ENCODE measurements at regions not wholly inside any gene's neighbourhood (a gene's known extent, or its start where the extent isn't known, plus 50 kb on each side); places are given as distances from the start of the nearest gene placed in this dataset.
"Not testable (repeated sequence)": the region's sequence is repeated elsewhere in the genome, so short reads cannot be mapped to it uniquely, and the experiment has no call there.

DNA sequence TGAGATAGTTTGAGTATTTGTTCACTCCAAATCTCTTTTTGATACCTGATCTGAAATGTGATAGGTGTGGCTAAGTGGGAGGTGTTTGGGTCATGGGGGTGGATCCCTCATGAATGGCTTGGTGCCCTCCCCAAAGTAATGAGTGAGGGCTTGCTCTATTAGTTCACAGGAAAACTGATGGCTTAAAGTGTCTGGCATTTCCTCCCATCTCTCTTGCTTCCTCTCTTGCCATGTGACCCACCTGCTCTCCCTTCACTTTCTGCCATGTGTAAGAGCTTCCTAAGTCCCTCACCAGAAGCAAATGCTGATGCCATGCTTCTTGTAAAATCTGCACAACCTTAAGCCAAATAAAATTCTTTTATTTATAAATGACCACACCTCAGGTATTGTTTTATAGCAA is 61.1 kb downstream of the MAD2L1 start:
- Histone ChIP-seq H3K4me1 (ENCODE audit: insufficient read depth, low read length) (no peaks in the 10 kb centered on the region), H3K4me3 (ENCODE audit: low read length in 2 of 2) (no peak overlapping the region), H3K27me3 (ENCODE audit: insufficient read depth, low read length) (no peaks in the 10 kb centered on the region), H3K27ac (ENCODE audit: low read depth, low read length) (no peak overlapping the region), H3K36me3 (ENCODE audit: insufficient read depth, low read length) (no peaks in the 10 kb centered on the region), H3K9me3 (ENCODE audit: control insufficient read depth in 1 of 2, low read length in 2 of 2) (no peaks in the 10 kb centered on the region)
- ChIA-PET CTCF (ENCODE audit: partially characterized antibody) (no interaction called here), POLR2A (ENCODE audit: partially characterized antibody) (no interaction called here)
- intact Hi-C loops (cut with micrococcal nuclease), result no loop called here
- no peak overlapping the region for H3K27ac Mint-ChIP-seq
- H3K4me3 Mint-ChIP-seq, result no peak overlapping the region
- DNase-seq, result no peak
- no peaks in the 10 kb centered on the region for H3K4me1 Mint-ChIP-seq
- peaks cover 0 to 9% of the 10 kb centered on the region in 2 donors for H3K27me3 Mint-ChIP-seq
- H3K36me3 Mint-ChIP-seq, result no peaks in the 10 kb centered on the region
- peaks cover 0 to 7% (median 0%) of the 10 kb centered on the region in 8 donors for H3K9me3 Mint-ChIP-seq

DNA sequence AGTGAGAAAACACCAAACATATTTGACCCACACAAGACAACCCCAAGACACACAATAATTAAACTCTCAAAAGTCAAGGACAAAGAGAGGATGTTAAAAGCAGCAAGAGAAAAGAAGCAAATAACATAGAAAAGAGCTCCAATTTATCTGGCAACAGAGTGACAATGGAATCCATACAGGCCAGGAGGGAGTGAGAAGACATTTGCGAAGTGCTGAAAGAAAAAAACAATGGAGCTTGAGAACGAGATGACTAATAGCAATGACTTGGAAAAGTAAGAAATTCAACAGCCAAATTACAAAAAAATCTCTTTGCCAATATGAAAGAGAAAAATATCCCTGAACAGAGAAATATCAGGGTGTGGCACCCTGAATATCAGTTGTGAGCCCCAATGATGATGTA is 61.6 kb downstream of the MAD2L1 start:
- no peaks in the 10 kb centered on the region for H3K4me1 Mint-ChIP-seq
- no peaks in the 10 kb centered on the region for H3K36me3 ChIP-seq (ENCODE audit: insufficient read depth, low read length)
- no peak overlapping the region for H3K4me3 ChIP-seq (ENCODE audit: low read length in 2 of 2)
- H3K27ac Mint-ChIP-seq, result no peak overlapping the region
- no peaks in the 10 kb centered on the region for H3K27me3 ChIP-seq (ENCODE audit: insufficient read depth, low read length)
- H3K27me3 Mint-ChIP-seq, result peaks cover 0 to 9% of the 10 kb centered on the region in 2 donors
- intact Hi-C loops (cut with micrococcal nuclease), result no loop called here
- no peak overlapping the region for H3K4me3 Mint-ChIP-seq
- peaks cover 0 to 7% (median 0%) of the 10 kb centered on the region in 8 donors for H3K9me3 Mint-ChIP-seq
- H3K36me3 Mint-ChIP-seq, result no peaks in the 10 kb centered on the region
- ChIA-PET POLR2A (ENCODE audit: partially characterized antibody) (no interaction called here), CTCF (ENCODE audit: partially characterized antibody) (no interaction called here)
- no peak for DNase-seq
- H3K27ac ChIP-seq (ENCODE audit: low read depth, low read length), result no peak overlapping the region
- H3K9me3 ChIP-seq (ENCODE audit: control insufficient read depth in 1 of 2, low read length in 2 of 2), result no peaks in the 10 kb centered on the region
- H3K4me1 ChIP-seq (ENCODE audit: insufficient read depth, low read length), result no peaks in the 10 kb centered on the region

DNA sequence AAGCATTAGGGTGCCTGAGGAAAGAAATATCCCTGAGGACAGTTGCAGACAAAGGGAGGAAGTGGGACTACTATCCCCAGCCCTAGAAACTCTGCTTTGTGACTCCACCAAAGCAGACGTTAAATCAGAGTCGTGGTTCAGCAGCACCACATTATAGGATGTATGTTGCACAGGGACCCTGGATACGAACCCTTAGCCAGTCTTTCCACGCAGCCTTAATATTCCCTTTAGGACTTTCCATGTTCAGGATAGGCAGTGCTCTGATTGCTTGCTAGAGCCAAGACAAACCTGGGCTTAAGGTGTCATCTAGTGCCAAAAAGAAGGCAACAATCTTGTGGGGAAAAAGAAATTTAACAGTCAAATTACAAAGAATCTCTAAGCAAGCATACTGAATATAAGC is 62.6 kb downstream of the MAD2L1 start:
- ChIA-PET CTCF (ENCODE audit: partially characterized antibody) (no interaction called here), POLR2A (ENCODE audit: partially characterized antibody) (no interaction called here)
- H3K4me1 Mint-ChIP-seq, result no peaks in the 10 kb centered on the region
- H3K27ac ChIP-seq (ENCODE audit: low read depth, low read length), result no peak overlapping the region
- H3K9me3 Mint-ChIP-seq, result peaks cover 0 to 7% (median 0%) of the 10 kb centered on the region in 8 donors
- no peaks in the 10 kb centered on the region for H3K4me1 ChIP-seq (ENCODE audit: insufficient read depth, low read length)
- no peaks in the 10 kb centered on the region for H3K9me3 ChIP-seq (ENCODE audit: control insufficient read depth in 1 of 2, low read length in 2 of 2)
- H3K4me3 ChIP-seq (ENCODE audit: low read length in 2 of 2), result no peak overlapping the region
- peaks cover 2 to 9% of the 10 kb centered on the region in 2 donors for H3K27me3 Mint-ChIP-seq
- no peaks in the 10 kb centered on the region for H3K36me3 ChIP-seq (ENCODE audit: insufficient read depth, low read length)
- H3K27ac Mint-ChIP-seq, result no peak overlapping the region
- no peaks in the 10 kb centered on the region for H3K36me3 Mint-ChIP-seq
- intact Hi-C loops (cut with micrococcal nuclease), result no loop called here
- no peak overlapping the region for H3K4me3 Mint-ChIP-seq
- DNase-seq, result no peak
- H3K27me3 ChIP-seq (ENCODE audit: insufficient read depth, low read length), result no peaks in the 10 kb centered on the region

DNA sequence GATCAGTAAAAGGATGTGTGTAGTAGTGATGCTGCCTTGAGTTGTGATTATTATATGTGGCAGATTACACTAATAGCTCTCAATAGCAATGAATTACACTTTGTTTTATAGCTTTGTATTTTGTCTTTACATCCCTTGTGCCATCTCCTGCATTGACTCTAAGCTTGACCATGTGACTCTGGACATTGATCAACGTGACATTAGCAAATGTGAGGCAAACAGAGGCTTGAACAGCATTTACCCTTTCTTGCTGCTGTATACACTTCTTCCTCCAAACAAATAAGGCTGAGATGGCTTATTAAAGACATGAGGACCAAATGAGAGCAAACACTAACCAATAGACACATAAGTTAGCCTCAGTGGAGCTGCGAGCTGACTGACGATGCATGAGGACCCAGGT is 63.5 kb downstream of the MAD2L1 start:
- peaks cover 2 to 9% of the 10 kb centered on the region in 2 donors for H3K27me3 Mint-ChIP-seq
- no peaks in the 10 kb centered on the region for H3K4me1 ChIP-seq (ENCODE audit: insufficient read depth, low read length)
- H3K4me3 ChIP-seq (ENCODE audit: low read length in 2 of 2), result no peak overlapping the region
- POLR2A ChIA-PET (ENCODE audit: partially characterized antibody), result no interaction called here
- H3K36me3 ChIP-seq (ENCODE audit: insufficient read depth, low read length), result no peaks in the 10 kb centered on the region
- H3K4me3 Mint-ChIP-seq, result no peak overlapping the region
- CTCF ChIA-PET (ENCODE audit: partially characterized antibody), result no interaction called here
- DNase-seq, result no peak
- H3K9me3 Mint-ChIP-seq, result peaks cover 0 to 7% (median 0%) of the 10 kb centered on the region in 8 donors
- H3K9me3 ChIP-seq (ENCODE audit: control insufficient read depth in 1 of 2, low read length in 2 of 2), result no peaks in the 10 kb centered on the region
- H3K27me3 ChIP-seq (ENCODE audit: insufficient read depth, low read length), result no peaks in the 10 kb centered on the region
- no peaks in the 10 kb centered on the region for H3K4me1 Mint-ChIP-seq
- no peak overlapping the region for H3K27ac Mint-ChIP-seq
- no peak overlapping the region for H3K27ac ChIP-seq (ENCODE audit: low read depth, low read length)
- no peaks in the 10 kb centered on the region for H3K36me3 Mint-ChIP-seq
- intact Hi-C loops (cut with micrococcal nuclease), result no loop called here

DNA sequence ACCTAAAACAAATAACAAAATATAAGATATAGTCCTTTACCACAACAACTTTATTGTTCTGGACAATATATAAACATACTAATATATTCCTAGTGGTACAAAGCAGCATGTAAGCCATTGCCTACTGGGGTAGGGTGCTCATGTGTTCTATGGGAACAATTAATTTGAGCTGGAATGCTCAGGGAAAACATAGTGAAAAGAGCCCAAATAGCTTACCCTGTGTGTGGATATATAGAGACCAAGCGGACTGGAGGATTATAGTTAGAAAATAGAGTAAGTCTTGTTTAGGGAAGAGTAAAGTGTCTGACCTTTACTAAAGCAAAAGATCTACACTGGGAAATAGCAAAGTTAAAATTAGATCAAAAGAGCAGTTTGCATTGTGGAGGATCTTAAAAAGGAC is 64.8 kb downstream of the MAD2L1 start:
- POLR2A ChIA-PET (ENCODE audit: partially characterized antibody), result no interaction called here
- Histone ChIP-seq H3K4me3 (ENCODE audit: low read length in 2 of 2) (no peak overlapping the region), H3K4me1 (ENCODE audit: insufficient read depth, low read length) (no peaks in the 10 kb centered on the region), H3K27ac (ENCODE audit: low read depth, low read length) (no peak overlapping the region), H3K9me3 (ENCODE audit: control insufficient read depth in 1 of 2, low read length in 2 of 2) (no peaks in the 10 kb centered on the region), H3K36me3 (ENCODE audit: insufficient read depth, low read length) (no peaks in the 10 kb centered on the region), H3K27me3 (ENCODE audit: insufficient read depth, low read length) (no peaks in the 10 kb centered on the region)
- DNase-seq, result no peak
- no peak overlapping the region for H3K4me3 Mint-ChIP-seq
- intact Hi-C loops (cut with micrococcal nuclease), result no loop called here
- H3K36me3 Mint-ChIP-seq, result no peaks in the 10 kb centered on the region
- peaks cover 2 to 9% of the 10 kb centered on the region in 2 donors for H3K27me3 Mint-ChIP-seq
- peaks cover 0 to 2% (median 0%) of the 10 kb centered on the region in 8 donors for H3K9me3 Mint-ChIP-seq
- H3K4me1 Mint-ChIP-seq, result no peaks in the 10 kb centered on the region
- H3K27ac Mint-ChIP-seq, result no peak overlapping the region
- CTCF ChIA-PET (ENCODE audit: partially characterized antibody), result no interaction called here

DNA sequence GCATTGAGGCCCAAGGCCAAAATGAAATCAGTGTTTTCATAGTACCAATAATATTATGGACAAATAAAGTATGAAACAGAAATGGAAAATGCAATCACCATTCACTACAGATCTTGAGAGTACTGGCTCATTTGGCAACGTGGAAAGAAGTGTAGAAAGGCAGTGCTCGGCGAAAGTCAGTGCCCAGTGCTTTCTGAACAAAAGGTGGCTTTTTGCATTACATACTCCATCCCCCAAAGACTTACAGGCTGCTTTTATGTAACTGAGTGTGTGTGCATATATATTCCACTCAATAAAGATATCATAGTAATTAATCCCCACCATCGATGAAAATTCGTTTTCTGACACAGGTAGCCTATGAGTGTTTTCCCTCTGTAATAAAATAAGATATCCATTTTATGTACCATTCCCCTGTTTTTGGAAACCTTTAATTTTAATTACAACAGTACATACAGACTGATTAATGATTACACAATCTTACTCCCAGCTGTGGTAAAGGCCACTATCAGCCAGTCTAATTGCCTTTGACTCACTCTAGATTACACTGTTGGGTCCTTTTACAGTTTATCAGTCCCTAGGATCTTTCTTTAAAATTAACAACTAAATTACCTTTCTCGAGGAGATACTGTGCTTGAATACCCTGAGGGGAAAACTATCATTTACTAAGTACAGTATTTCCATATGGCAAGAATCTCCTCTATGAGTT is 65.9 kb downstream of the MAD2L1 start:
- Histone ChIP-seq H3K4me3 (ENCODE audit: low read length in 2 of 2) (no peak overlapping the region), H3K9me3 (ENCODE audit: control insufficient read depth in 1 of 2, low read length in 2 of 2) (no peaks in the 10 kb centered on the region), H3K4me1 (ENCODE audit: insufficient read depth, low read length) (no peaks in the 10 kb centered on the region), H3K36me3 (ENCODE audit: insufficient read depth, low read length) (no peaks in the 10 kb centered on the region), H3K27me3 (ENCODE audit: insufficient read depth, low read length) (no peaks in the 10 kb centered on the region), H3K27ac (ENCODE audit: low read depth, low read length) (no peak overlapping the region)
- CTCF ChIA-PET (ENCODE audit: partially characterized antibody), result no interaction called here
- POLR2A ChIA-PET (ENCODE audit: partially characterized antibody), result no interaction called here
- Mint-ChIP-seq H3K4me1 (no peaks in the 10 kb centered on the region), H3K4me3 (no peak overlapping the region), H3K9me3 (peaks cover 0 to 2% (median 0%) of the 10 kb centered on the region in 8 donors), H3K27me3 (peaks cover 4 to 9% of the 10 kb centered on the region in 2 donors), H3K27ac (no peak overlapping the region), H3K36me3 (no peaks in the 10 kb centered on the region)
- DNase-seq, result no peak
- intact Hi-C loops (cut with micrococcal nuclease), result no loop called here

DNA sequence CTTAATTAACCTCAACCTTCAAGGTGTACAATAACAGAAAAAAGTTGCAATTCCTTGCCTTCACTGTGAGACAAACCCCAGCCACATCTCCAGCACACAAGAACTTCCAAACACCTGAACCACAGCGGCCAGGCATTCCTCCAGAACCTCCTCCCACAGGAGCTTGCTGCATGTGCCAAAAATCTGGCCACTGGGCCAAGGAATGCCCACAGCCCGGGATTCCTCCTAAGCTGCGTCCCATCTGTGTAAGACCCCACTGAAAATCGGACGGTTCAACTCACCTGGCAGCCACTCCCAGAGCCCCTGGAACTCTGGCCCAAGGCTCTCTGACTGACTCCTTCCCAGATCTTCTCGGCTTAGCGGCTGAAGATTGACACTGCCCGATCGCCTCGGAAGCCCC is 70.6 kb downstream of the MAD2L1 start:
- H3K27ac ChIP-seq (ENCODE audit: low read depth, low read length); intact Hi-C loops (cut with micrococcal nuclease); H3K27ac Mint-ChIP-seq; H3K4me1 Mint-ChIP-seq; H3K4me3 Mint-ChIP-seq; H3K9me3 Mint-ChIP-seq; POLR2A ChIA-PET (ENCODE audit: partially characterized antibody); H3K36me3 Mint-ChIP-seq; H3K4me3 ChIP-seq (ENCODE audit: low read length in 2 of 2); H3K4me1 ChIP-seq (ENCODE audit: insufficient read depth, low read length); DNase-seq; H3K9me3 ChIP-seq (ENCODE audit: control insufficient read depth in 1 of 2, low read length in 2 of 2); H3K36me3 ChIP-seq (ENCODE audit: insufficient read depth, low read length); H3K27me3 ChIP-seq (ENCODE audit: insufficient read depth, low read length); H3K27me3 Mint-ChIP-seq; CTCF ChIA-PET (ENCODE audit: partially characterized antibody): not testable (repeated sequence)

DNA sequence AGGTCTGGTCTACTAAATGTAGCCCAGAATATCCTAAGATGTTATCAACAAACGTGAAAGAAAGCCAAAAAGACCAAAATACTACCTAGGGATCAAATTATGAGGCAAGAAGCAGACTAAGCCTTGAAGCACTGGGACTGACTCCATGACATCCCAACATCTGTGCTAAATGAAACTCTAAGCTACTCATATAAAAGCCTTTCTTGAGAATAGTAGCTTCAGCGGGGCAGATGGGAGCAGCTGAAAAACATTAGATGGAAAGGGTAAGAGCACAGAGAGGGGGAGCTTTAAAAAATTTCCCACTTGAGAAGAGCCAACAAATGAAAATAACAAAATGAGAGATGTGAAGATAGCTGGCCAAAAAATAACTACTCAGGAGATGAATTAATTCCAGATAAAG is 81.7 kb downstream of the MAD2L1 start:
- H3K27me3 Mint-ChIP-seq, result peaks cover 2 to 3% of the 10 kb centered on the region in 2 donors
- intact Hi-C loops (cut with micrococcal nuclease), result no loop called here
- CTCF ChIA-PET (ENCODE audit: partially characterized antibody), result no interaction called here
- H3K4me1 Mint-ChIP-seq, result no peaks in the 10 kb centered on the region
- H3K9me3 ChIP-seq (ENCODE audit: control insufficient read depth in 1 of 2, low read length in 2 of 2), result no peaks in the 10 kb centered on the region
- DNase-seq, result no peak
- H3K4me3 ChIP-seq (ENCODE audit: low read length in 2 of 2), result no peak overlapping the region
- no peaks in the 10 kb centered on the region for H3K27me3 ChIP-seq (ENCODE audit: insufficient read depth, low read length)
- no peak overlapping the region for H3K4me3 Mint-ChIP-seq
- H3K27ac ChIP-seq (ENCODE audit: low read depth, low read length), result no peak overlapping the region
- H3K27ac Mint-ChIP-seq, result no peak overlapping the region
- peaks cover 0 to 2% (median 0%) of the 10 kb centered on the region in 8 donors for H3K9me3 Mint-ChIP-seq
- no peaks in the 10 kb centered on the region for H3K36me3 ChIP-seq (ENCODE audit: insufficient read depth, low read length)
- POLR2A ChIA-PET (ENCODE audit: partially characterized antibody), result no interaction called here
- no peaks in the 10 kb centered on the region for H3K36me3 Mint-ChIP-seq
- H3K4me1 ChIP-seq (ENCODE audit: insufficient read depth, low read length), result no peaks in the 10 kb centered on the region
